Lower leg skin (tissue), 4 donors: ENCODE measurements at regions not wholly inside any gene's neighbourhood (a gene's known extent, or its start where the extent isn't known, plus 50 kb on each side); places are given as distances from the start of the nearest gene placed in this dataset.

Source experiments
- DNase-seq, 2 donors: peaks; one replicate each; pipeline ENCODE4 v3.0.0-alpha.2; 2019; ENCODE audit warnings: low spot score in 2 of 2
- H3K4me3 ChIP-seq: fragments of 200-600 bp; sonication (generic); 2 replicates; pipeline ENCODE4 v1.5.1; 2017; ENCODE audit warnings: mild to moderate bottlenecking, low read depth; ENCODE audit not compliant: poor library complexity, severe bottlenecking
- POLR2A ChIP-seq, 2 donors: fragments of 450-650 bp; IDR thresholded peaks; one replicate each; pipeline ENCODE4 v1.6.1; 2016 to 2017; ENCODE audit warnings: antibody characterized with exemption in 2 of 2, mild to moderate bottlenecking in 1 of 2, moderate library complexity in 1 of 2
- whole genome bisulfite sequencing, 2 donors: methylation state at CpG; one replicate each; pipeline ENCODE4 v1.1.5; 2018; 5-methylcytosine and 5-hydroxymethylcytosine counted together
- intact Hi-C: fragments of 100-400 bp; cut with DNase I; formaldehyde crosslinking; loops from one replicate; pipeline ENCODE4 v1.15.0; 2023; ENCODE audit warnings: low total_unique reads
- TF ChIP-seq, protein P1 (sequence below), 3 donors: fragments of 450-650 bp; IDR thresholded peaks; one replicate each; pipeline ENCODE4 v1.5.1; 2016; ENCODE audit warnings: antibody characterized with exemption in 3 of 3, mild to moderate bottlenecking in 3 of 3, moderate library complexity in 2 of 3

- 29 to 30% methylated on average over 3 of the region's 3 CpGs for WGBS, 2 donors
Measured at GRCh38 chr10:64306729-64307327, 785.6 kb downstream of the REEP3 start.

DNA sequence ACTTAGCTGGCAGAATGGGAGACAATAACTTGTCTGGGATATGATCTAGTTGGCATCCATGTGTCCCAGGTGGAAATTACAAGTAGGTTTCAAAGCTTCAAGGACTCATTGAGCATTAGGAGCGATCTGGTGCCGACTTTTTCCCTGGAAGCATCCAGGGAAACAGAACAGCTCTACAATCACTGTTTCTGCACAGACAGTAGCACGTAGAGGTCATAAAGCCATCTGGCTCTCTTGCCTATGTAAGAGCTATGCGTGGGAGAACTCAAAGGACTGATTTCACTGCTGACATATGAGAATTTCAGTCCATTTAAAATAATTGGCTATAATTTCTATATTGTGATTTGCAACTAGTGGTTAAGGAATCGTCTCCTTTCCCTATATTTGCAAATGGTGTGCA is 791.7 kb downstream of the REEP3 start:
- 47 to 57% methylated on average over 5 of the region's 5 CpGs for WGBS, 2 donors
- no peak for DNase-seq
- TF ChIP-seq, protein P1, sequence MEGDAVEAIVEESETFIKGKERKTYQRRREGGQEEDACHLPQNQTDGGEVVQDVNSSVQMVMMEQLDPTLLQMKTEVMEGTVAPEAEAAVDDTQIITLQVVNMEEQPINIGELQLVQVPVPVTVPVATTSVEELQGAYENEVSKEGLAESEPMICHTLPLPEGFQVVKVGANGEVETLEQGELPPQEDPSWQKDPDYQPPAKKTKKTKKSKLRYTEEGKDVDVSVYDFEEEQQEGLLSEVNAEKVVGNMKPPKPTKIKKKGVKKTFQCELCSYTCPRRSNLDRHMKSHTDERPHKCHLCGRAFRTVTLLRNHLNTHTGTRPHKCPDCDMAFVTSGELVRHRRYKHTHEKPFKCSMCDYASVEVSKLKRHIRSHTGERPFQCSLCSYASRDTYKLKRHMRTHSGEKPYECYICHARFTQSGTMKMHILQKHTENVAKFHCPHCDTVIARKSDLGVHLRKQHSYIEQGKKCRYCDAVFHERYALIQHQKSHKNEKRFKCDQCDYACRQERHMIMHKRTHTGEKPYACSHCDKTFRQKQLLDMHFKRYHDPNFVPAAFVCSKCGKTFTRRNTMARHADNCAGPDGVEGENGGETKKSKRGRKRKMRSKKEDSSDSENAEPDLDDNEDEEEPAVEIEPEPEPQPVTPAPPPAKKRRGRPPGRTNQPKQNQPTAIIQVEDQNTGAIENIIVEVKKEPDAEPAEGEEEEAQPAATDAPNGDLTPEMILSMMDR (IDR thresholded peaks at IDR 0.05): no peak
- TF ChIP-seq POLR2A (IDR thresholded peaks at IDR 0.05): no peak
- intact Hi-C loops: no loop called here
- no peak overlapping the region for H3K4me3 ChIP-seq

More at GRCh38 chr10:64306729-64307327, 785.6 kb downstream of the REEP3 start:
- no peak for DNase-seq
- TF ChIP-seq POLR2A (IDR thresholded peaks at IDR 0.05): no peak
- TF ChIP-seq, protein P1 (IDR thresholded peaks at IDR 0.05): no peak
- H3K4me3 ChIP-seq: no peak overlapping the region
- intact Hi-C loops: no loop called here

DNA sequence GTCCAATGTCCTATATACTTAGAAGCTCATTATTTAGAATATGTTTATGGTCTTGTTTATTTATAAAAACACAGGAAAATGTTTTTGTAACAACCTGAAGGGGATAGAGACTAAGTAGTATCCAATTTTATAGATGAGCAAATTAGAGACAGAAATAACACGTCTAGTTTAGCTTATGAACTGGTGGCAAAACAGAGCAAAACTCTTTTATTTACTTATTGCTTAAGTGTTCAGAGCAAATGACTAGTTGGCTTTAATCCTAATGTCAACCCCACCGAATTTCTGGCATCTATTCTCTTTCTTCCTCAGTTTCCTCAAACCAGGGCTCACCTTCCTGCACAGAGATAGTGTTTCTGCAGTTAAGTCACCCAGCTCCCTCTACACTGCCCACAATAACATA is 792.8 kb downstream of the REEP3 start:
- DNase-seq: no peak
- no peak for TF ChIP-seq POLR2A (IDR thresholded peaks at IDR 0.05)
- TF ChIP-seq, protein P1 (IDR thresholded peaks at IDR 0.05): no peak
- 69 to 74% methylated on average over 2 of the region's 2 CpGs for WGBS, 2 donors
- intact Hi-C loops: no loop called here
- H3K4me3 ChIP-seq: no peak overlapping the region

- no peak for TF ChIP-seq POLR2A (IDR thresholded peaks at IDR 0.05)
- TF ChIP-seq, protein P1 (IDR thresholded peaks at IDR 0.05): no peak
- H3K4me3 ChIP-seq: no peak overlapping the region
- DNase-seq: no peak
- intact Hi-C loops: no loop called here
- 0% methylated on average over 1 of the region's 1 CpG for WGBS, 2 donors
Measured at GRCh38 chr10:64316416-64316815, 795.2 kb downstream of the REEP3 start.

GRCh38 chr10:64316833-64317232 is 795.6 kb downstream of the REEP3 start:
- no peak for DNase-seq
- intact Hi-C loops: no loop called here
- H3K4me3 ChIP-seq: no peak overlapping the region
- TF ChIP-seq POLR2A (IDR thresholded peaks at IDR 0.05): no peak
- TF ChIP-seq, protein P1 (IDR thresholded peaks at IDR 0.05): no peak
- 84 to 90% methylated on average over 3 of the region's 3 CpGs for WGBS, 2 donors

GRCh38 chr10:64320448-64320847 is 799.2 kb downstream of the REEP3 start:
- no peak overlapping the region for H3K4me3 ChIP-seq
- WGBS, 2 donors: 77% methylated on average over 6 of the region's 6 CpGs
- no peak for DNase-seq
- intact Hi-C loops: no loop called here
- TF ChIP-seq, protein P1 (IDR thresholded peaks at IDR 0.05): no peak
- no peak for TF ChIP-seq POLR2A (IDR thresholded peaks at IDR 0.05)
